WI38 (cell line): ENCODE measurements at regions not wholly inside any gene's neighbourhood (a gene's known extent, or its start where the extent isn't known, plus 50 kb on each side); places are given as distances from the start of the nearest gene placed in this dataset.

ENCODE experiments used
- H3K4me3 ChIP-seq: 2 replicates; pipeline ENCODE4 v1.5.1; 2011; ENCODE audit warnings: low read depth, mild to moderate bottlenecking, control low read depth, low read length
- TF ChIP-seq, protein P1 (sequence below): IDR thresholded peaks from 2 replicates; pipeline ENCODE4 v1.5.1; 2012; ENCODE audit warnings: low read depth, mild to moderate bottlenecking, control low read depth, low read length

DNA sequence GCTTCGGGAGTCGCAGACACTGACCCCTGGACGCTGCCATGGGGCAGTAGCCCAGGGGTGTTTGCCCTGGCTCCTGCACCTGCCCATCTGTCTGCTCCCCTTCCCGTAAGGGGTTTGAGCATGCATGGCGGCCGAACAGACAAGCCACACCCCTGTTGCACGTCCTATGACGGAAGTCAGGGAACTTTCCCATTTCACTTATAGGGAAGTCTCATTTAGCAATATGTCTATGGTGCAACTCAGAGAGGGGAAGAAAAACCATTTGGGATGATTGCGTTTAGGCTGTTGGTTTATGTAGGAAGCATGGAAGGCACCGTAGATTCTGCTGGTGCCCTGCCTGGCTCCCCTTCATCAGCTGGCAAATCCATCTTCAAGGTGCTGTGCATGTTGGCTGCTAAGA, 112.5 kb downstream of the HAPSTR1 start:
- H3K4me3 ChIP-seq: no peak overlapping the region
- TF ChIP-seq, protein P1, sequence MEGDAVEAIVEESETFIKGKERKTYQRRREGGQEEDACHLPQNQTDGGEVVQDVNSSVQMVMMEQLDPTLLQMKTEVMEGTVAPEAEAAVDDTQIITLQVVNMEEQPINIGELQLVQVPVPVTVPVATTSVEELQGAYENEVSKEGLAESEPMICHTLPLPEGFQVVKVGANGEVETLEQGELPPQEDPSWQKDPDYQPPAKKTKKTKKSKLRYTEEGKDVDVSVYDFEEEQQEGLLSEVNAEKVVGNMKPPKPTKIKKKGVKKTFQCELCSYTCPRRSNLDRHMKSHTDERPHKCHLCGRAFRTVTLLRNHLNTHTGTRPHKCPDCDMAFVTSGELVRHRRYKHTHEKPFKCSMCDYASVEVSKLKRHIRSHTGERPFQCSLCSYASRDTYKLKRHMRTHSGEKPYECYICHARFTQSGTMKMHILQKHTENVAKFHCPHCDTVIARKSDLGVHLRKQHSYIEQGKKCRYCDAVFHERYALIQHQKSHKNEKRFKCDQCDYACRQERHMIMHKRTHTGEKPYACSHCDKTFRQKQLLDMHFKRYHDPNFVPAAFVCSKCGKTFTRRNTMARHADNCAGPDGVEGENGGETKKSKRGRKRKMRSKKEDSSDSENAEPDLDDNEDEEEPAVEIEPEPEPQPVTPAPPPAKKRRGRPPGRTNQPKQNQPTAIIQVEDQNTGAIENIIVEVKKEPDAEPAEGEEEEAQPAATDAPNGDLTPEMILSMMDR: no peak

DNA sequence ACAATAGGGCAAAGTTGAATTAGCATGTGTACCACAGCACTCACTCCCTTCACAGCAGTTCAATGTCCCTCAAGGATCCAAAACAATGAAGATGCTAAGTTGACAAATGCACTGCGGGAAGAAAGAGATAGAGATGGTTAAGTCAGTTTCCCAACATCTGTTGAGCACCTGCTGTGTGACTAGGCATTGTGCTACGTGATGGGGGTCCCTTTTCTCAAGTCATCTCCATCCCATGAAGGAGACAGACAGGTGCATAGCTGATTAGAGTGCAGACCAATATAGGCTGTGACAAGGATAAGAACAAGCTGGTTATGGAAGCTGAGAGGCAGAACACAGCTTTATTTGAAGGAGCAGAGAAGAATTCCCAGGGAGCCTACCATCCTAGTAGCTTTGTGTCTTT, 114.2 kb downstream of the HAPSTR1 start:
- TF ChIP-seq, protein P1: no peak

DNA sequence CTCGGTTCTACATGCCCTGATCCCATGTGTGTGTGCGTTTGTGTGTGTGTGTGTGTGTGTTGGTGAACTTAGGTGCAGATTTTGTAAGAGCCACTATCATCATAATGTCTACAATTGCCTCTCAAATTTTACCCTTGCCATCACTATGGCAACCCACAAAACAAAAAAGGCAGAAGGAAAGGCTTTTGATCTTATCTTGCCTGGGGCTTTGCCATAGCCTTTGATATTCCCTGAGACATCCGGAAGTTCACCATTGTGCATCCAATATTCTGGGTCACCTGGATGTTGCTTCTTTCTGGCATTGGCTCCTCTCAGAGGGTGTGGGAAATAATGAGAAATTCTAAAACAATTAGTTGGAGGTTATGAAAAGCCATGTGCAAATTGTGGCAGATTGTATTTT, 114.7 kb downstream of the HAPSTR1 start:
- no peak overlapping the region for H3K4me3 ChIP-seq
- TF ChIP-seq, protein P1: no peak

More for the DNA sequence above, 114.2 kb downstream of the HAPSTR1 start:
- no peak overlapping the region for H3K4me3 ChIP-seq

DNA sequence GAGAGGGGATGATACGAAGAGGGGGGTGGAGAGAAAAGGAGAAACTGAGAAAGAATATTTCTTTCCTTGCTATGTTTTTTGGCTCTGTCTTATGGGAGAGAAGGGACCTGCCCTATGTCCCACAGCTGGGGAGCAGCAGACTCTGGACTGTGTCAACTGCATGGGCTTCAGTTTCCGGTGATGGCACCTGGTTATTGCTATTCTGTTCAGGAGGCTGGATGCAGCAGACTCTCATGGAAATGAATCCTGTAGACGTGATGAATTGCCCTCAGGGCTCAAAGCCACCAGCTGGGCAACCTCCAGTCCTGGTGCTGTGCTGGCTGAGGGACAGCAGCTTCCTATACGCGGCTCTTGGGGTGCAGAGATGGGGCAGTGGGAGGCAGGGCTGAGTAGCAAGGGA, 121.2 kb downstream of the HAPSTR1 start:
- TF ChIP-seq, protein P1: no peak
- no peak overlapping the region for H3K4me3 ChIP-seq

DNA sequence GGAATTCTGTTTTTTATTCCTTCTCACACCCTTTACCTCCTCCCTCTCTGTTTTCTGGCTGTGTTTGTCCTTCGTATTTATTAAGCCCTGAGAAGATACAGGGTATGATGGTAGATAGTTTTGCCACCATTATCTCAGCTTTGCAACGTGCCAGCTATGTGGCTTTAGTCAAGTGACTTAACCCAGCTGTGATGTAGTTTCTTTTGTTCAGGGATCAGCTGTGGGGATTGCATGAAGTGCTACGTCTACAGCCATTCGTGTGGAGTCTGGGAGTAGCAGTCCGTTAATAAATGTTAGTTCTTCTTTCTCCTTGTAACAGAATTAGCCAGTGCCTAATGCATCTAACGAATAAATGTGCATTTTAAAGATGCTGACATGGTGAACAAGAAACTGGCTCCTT, 128.4 kb downstream of the HAPSTR1 start:
- TF ChIP-seq, protein P1: no peak
- no peak overlapping the region for H3K4me3 ChIP-seq

DNA sequence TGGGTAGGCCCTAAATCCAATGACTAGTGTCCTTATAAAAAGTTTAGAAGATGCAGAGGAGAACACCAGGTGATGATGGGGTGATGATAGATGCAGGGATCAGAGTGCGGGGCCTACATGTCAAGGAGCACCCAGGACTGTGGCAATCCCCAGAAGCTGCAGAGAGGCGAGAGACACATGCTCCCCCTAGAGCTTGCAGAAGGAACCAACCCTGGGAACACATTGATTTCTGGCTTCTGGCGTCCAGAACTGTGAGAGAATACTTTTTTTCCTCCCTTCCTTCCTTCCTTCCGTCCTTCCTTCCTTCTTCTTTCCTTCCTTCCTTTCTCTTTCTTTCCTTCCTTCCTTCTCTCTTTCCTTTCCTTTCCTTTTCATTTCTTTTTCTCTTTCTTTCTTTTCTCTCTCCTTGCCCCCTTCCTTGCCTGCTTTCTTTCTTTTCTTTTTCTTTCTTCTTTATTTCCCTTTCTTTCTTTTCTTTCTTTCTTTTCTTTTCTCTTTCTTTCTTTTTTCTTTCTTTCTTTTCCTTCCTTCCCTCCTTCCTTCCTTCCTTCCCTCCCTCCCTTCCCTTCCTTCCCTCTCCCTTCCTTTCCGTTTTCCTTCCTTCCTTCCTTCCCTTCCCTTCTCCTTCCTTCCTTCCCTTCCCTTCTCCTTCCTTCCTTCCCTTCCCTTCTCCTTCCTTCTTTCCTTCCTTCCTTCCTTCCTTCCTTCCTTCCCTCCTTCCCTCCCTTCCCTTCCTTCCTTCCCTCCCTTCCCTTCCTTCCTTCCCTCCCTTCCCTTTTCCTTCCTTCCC, 134.3 kb downstream of the HAPSTR1 start:
- no peak overlapping the region for H3K4me3 ChIP-seq
- TF ChIP-seq, protein P1: peak; percentile 53

DNA sequence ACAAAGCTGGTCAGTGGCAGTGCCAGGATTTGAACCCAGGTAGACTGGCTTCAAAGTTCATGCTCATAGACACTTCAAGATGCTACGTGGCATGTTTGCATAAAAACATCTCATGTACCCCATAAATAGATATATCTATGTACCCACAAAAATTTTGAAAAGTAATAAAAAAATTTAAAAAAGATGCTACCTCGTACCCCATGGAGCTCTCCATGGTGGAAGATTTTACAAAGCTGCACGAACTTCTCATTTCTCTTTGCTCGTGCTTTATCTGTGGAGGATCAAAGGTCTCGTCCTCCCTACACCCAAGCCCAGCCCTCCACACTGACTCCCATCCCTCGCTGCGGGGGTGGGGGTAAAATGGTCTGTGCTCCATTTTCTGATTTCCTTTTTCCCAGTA, 135.5 kb downstream of the HAPSTR1 start:
- H3K4me3 ChIP-seq: no peak overlapping the region
- TF ChIP-seq, protein P1: no peak
